22Rv1 (cell line): ENCODE measurements at regions not wholly inside any gene's neighbourhood (a gene's known extent, or its start where the extent isn't known, plus 50 kb on each side); places are given as distances from the start of the nearest gene placed in this dataset.

Experiments used
- H3K27ac ChIP-seq: fragments of 450-650 bp; 2 replicates; pipeline ENCODE4 v1.5.1; 2017
- ZFX ChIP-seq: fragments of 450-650 bp; IDR thresholded peaks from 2 replicates; pipeline ENCODE4 v1.6.1; 2017; ENCODE audit warnings: antibody characterized with exemption, borderline replicate concordance
- TF ChIP-seq, protein P1 (sequence below): fragments of 450-650 bp; IDR thresholded peaks from 2 replicates; pipeline ENCODE4 v1.5.1; 2017; ENCODE audit warnings: mild to moderate bottlenecking

DNA sequence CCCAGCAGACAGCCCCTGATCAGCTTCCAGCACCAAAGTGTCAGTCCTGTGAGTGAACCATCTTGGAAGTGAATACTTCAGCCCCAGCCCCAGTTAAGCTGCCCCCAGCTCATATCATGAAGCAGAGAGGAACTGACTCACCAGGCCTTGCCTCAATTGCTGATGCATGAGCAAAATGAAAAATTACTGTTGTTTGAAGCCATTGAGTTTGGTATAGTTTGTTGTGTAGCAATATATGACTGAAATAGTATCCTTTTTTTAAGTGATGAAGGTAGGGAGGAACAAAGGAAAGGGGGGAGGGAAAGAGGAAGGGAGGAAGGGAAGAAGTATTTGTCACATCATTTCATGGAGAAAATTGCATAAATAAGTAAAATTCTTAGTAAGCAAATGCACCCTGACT is 266.4 kb downstream of the MAFB start:
- TF ChIP-seq ZFX = no peak
- TF ChIP-seq, protein P1, sequence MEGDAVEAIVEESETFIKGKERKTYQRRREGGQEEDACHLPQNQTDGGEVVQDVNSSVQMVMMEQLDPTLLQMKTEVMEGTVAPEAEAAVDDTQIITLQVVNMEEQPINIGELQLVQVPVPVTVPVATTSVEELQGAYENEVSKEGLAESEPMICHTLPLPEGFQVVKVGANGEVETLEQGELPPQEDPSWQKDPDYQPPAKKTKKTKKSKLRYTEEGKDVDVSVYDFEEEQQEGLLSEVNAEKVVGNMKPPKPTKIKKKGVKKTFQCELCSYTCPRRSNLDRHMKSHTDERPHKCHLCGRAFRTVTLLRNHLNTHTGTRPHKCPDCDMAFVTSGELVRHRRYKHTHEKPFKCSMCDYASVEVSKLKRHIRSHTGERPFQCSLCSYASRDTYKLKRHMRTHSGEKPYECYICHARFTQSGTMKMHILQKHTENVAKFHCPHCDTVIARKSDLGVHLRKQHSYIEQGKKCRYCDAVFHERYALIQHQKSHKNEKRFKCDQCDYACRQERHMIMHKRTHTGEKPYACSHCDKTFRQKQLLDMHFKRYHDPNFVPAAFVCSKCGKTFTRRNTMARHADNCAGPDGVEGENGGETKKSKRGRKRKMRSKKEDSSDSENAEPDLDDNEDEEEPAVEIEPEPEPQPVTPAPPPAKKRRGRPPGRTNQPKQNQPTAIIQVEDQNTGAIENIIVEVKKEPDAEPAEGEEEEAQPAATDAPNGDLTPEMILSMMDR = no peak

DNA sequence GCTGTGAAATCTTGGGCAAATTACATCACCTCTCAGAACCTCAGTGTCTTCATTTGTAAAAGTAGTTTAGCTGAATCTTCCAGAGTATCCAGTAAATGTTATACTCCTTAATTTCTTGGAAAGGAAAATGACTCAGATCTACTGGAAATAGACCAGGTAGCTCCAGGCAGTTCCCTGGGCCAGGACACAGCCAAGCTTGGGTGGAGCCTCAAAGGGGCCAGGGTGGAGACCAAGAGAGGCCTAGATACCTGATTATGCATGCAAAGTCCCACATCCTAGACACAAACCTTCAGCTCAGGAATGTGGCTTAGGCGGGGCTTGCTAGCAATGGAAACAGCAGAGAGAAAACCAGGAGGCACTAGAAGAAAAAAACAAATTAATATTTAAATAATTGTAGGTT is 272.8 kb downstream of the MAFB start:
- TF ChIP-seq, protein P1 = no peak
- TF ChIP-seq ZFX = no peak
- H3K27ac ChIP-seq = peak overlapping the region; percentile 77

More for the DNA sequence above, 266.4 kb downstream of the MAFB start:
- no peak overlapping the region for H3K27ac ChIP-seq

DNA sequence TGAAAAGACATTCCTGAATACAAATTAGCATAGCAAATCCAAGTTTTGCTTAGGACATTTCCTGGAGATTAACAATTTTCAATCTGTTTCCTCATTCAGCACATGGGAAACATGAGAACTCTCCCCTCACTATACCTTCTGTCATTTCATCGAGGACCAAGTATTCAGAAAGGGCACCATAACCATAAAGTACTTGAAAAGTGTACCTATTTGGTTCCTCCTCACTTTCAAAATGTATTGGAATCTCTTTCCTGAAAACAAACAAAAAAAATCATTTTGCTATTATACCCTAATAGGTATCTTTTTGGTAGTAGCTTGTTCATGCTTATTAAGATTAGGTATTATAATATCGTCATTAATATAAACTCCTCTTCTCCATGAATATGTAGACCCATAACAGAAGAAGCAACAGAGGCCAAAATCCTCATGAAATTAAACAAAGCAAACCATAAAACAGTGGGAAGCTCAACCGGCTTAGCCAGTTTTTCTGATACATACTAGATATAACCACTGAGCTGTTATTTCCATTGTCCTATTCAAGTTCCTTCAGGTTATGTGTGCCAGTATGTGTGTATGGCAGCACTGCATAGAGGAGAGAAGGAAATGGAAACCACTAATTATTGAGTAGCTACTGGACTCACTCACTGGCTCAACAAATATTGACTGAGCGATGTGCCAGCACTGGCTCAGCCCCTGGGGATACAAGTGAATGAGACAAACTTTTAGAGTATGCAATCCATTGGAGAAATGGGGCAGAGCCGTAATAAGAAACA is 274.0 kb downstream of the MAFB start:
- TF ChIP-seq, protein P1 = no peak
- TF ChIP-seq ZFX = no peak
- peak overlapping the region; percentile 77 for H3K27ac ChIP-seq

DNA sequence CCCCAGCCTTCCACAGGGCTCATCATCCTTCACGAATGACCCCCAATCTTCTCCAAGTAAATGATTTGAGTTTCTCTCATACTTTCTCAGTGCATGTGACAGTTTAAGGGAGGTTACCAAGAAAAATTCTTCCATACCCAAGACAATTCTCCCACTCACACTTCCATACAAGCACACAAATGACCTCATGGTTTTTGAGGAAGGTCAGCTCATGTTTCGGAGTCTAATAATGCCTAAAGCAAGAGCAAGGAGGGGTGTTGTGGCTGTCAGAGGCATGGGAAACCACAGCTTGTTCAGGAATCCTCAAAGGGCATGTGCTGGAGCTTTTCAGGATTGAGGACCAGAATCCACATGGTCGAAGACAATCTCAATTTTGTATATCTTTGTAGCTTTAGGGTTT is 279.0 kb downstream of the MAFB start:
- no peak for TF ChIP-seq ZFX
- TF ChIP-seq, protein P1 = no peak
- H3K27ac ChIP-seq = no peak overlapping the region

DNA sequence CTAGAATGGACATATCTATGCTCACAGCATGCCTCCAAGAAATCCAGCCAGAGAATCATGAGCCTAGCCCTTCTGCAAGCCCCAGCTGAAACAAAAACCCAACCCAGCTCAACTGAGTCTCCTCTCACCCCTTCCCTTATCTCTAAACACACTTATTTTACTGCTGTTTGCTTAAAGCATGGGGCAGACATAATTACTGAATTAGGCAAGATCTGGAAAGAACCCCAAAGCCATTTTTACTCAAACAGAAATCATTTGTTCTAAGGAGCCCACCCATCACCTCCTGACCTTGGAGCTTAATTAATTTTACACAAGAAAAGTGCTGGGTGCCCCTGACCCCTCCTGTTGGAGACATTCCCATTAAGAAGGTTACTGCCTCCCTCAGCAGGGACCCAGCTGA is 291.6 kb downstream of the MAFB start:
- no peak for TF ChIP-seq ZFX
- TF ChIP-seq, protein P1 = no peak
- H3K27ac ChIP-seq = no peak overlapping the region

DNA sequence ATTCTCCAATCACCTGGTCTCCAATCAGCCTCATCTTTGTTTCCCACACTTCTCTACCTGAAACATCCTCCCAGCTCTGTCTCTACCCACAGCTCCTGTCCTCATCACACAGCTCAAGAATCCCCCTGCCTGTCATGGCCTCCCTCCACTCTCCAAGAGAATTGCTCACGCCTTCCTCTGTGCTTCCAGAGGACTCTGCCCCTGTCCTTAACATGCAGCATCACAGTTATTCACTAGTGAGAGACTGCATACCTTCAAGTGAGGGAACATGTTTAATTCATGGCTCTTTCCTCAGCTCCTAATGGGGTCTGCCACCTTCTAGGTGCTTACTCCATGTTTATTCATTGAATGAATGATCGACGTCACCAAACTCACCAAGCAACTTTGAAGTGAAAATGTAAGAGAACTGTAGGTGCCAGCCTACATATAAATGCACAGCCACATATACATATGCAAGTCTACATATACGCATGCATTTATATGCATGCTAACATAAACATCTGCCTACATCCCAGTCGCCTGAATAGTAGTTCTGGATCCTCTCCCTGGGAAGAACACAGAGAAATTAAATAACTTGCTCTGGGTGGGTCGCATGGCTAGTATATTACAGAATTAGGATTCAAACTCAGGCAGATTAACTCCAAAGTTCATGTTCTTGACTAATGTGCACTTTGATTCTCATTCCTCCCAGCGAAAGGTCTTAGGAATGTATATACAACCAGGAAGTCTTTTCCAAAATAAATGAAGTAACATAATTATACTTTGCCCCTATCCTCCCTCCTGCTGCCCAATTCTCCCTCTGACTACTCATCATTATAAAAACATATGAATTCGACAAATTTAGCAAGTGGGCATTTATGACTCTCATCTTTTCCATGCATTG is 295.6 kb downstream of the MAFB start:
- TF ChIP-seq, protein P1 = no peak
- TF ChIP-seq ZFX = no peak

DNA sequence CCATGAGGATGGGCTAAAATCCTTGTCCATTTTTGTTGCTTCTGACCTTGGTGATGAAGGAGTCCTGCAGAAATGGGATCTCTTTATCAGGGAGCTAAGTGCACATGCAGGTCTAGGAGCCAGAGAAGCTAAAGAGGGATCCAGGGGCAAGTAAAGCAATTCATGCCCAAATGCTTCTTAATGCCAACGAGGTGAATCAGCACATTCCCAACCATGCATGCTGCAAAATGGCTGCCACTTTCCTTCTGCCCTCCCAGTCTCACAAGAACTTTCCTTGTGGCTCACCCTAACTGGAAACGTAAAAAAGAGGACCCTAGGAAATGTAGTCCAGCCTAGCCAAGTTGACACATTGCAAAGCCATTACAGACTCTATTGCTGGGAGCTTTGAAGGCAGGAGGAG is 298.4 kb downstream of the MAFB start:
- TF ChIP-seq, protein P1 = no peak
- TF ChIP-seq ZFX = no peak
- no peak overlapping the region for H3K27ac ChIP-seq

More for the DNA sequence above, 295.6 kb downstream of the MAFB start:
- H3K27ac ChIP-seq = no peak overlapping the region
